Endothelial cell (in vitro differentiated cells): ENCODE measurements at regions not wholly inside any gene's neighbourhood (a gene's known extent, or its start where the extent isn't known, plus 50 kb on each side); places are given as distances from the start of the nearest gene placed in this dataset.

Experiments used
- DNase-seq: peaks from one replicate; pipeline ENCODE4 v3.0.0; 2021; ENCODE audit warnings: low spot score
- H3K27ac Mint-ChIP-seq: one replicate; pipeline ENCODE4 v1.8.0; 2021; ENCODE audit warnings: mixed read lengths, inconsistent platforms; ENCODE audit not compliant: unreplicated experiment
- H3K27me3 Mint-ChIP-seq: one replicate; pipeline ENCODE4 v1.8.0; 2021; ENCODE audit warnings: mild to moderate bottlenecking, moderate library complexity, mixed read lengths, inconsistent platforms; ENCODE audit not compliant: unreplicated experiment
- H3K36me3 Mint-ChIP-seq: one replicate; pipeline ENCODE4 v1.8.0; 2021; ENCODE audit warnings: mild to moderate bottlenecking, low read depth, mixed read lengths, inconsistent platforms; ENCODE audit not compliant: unreplicated experiment
- H3K4me1 Mint-ChIP-seq: one replicate; pipeline ENCODE4 v1.8.0; 2021; ENCODE audit warnings: mild to moderate bottlenecking, mixed read lengths, inconsistent platforms; ENCODE audit not compliant: unreplicated experiment
- H3K4me3 Mint-ChIP-seq: one replicate; pipeline ENCODE4 v1.8.0; 2021; ENCODE audit warnings: mild to moderate bottlenecking, mixed read lengths, inconsistent platforms; ENCODE audit not compliant: unreplicated experiment
- H3K9me3 Mint-ChIP-seq: one replicate; pipeline ENCODE4 v1.8.0; 2021; ENCODE audit warnings: mixed read lengths, inconsistent platforms; ENCODE audit not compliant: unreplicated experiment
- CTCF ChIP-seq: fragments of 200-600 bp; sonication (generic); IDR thresholded peaks from one replicate; pipeline ENCODE4 v1.5.0; 2021; ENCODE audit warnings: antibody characterized with exemption; ENCODE audit not compliant: unreplicated experiment

GRCh38 chr2:139098961-139099360 is 318.8 kb upstream of the NXPH2 start:
- TF ChIP-seq CTCF = no peak
- Mint-ChIP-seq H3K36me3 (no peaks in the 10 kb centered on the region), H3K27ac (no peak overlapping the region), H3K4me1 (no peaks in the 10 kb centered on the region), H3K9me3 (no peaks in the 10 kb centered on the region), H3K27me3 (no peaks in the 10 kb centered on the region), H3K4me3 (no peak overlapping the region)
- DNase-seq = no peak

- Mint-ChIP-seq H3K27ac (no peak overlapping the region), H3K27me3 (no peaks in the 10 kb centered on the region), H3K9me3 (no peaks in the 10 kb centered on the region), H3K36me3 (no peaks in the 10 kb centered on the region), H3K4me3 (no peak overlapping the region), H3K4me1 (no peaks in the 10 kb centered on the region)
- no peak for DNase-seq
- TF ChIP-seq CTCF = no peak
Observed at GRCh38 chr2:139083121-139083520, 302.9 kb upstream of the NXPH2 start.

GRCh38 chr2:139080244-139080643 is 300.1 kb upstream of the NXPH2 start:
- DNase-seq = no peak
- no peak overlapping the region for H3K4me3 Mint-ChIP-seq
- H3K4me1 Mint-ChIP-seq = no peaks in the 10 kb centered on the region
- H3K36me3 Mint-ChIP-seq = no peaks in the 10 kb centered on the region
- no peak for TF ChIP-seq CTCF
- H3K27me3 Mint-ChIP-seq = no peaks in the 10 kb centered on the region
- H3K9me3 Mint-ChIP-seq = no peaks in the 10 kb centered on the region
- no peak overlapping the region for H3K27ac Mint-ChIP-seq

- DNase-seq = no peak
- Mint-ChIP-seq H3K27ac (no peak overlapping the region), H3K4me3 (no peak overlapping the region), H3K27me3 (no peaks in the 10 kb centered on the region), H3K4me1 (no peaks in the 10 kb centered on the region), H3K9me3 (no peaks in the 10 kb centered on the region), H3K36me3 (no peaks in the 10 kb centered on the region)
- TF ChIP-seq CTCF = no peak
Observed at GRCh38 chr2:139079311-139079710, 299.1 kb upstream of the NXPH2 start.

- no peaks in the 10 kb centered on the region for H3K4me1 Mint-ChIP-seq
- DNase-seq = no peak
- H3K27ac Mint-ChIP-seq = no peak overlapping the region
- H3K4me3 Mint-ChIP-seq = no peak overlapping the region
- H3K36me3 Mint-ChIP-seq = no peaks in the 10 kb centered on the region
- no peak for TF ChIP-seq CTCF
- H3K27me3 Mint-ChIP-seq = no peaks in the 10 kb centered on the region
- no peaks in the 10 kb centered on the region for H3K9me3 Mint-ChIP-seq
Observed at GRCh38 chr2:139078376-139078775, 298.2 kb upstream of the NXPH2 start.
